ENCODE measurements at regions not wholly inside any gene's neighbourhood (a gene's known extent, or its start where the extent isn't known, plus 50 kb on each side); places are given as distances from the start of the nearest gene placed in this dataset.
"Not testable (repeated sequence)": the region's sequence is repeated elsewhere in the genome, so short reads cannot be mapped to it uniquely, and the experiment has no call there.

DNA sequence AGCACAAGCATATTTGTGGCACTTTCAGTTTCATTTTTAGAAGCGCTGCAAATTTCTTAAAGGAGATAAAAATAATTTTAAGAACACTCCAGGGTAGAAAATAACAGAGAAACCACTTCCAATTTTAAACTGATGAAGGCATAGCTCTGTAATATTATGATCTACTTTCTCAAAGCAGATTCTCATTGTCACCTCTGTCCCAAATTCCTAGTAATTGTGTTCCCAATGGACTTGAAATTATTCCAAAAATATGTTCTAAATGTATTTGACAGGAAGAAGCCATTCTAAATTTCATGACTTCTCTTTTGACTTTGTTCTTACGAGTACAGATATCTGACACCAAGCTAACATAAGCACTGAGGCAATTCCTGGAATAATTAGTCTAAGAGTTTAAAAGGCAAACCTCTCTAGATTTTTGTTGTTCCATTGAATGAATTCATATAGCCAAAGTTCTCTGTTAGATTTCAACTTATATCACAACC, 140.2 kb upstream of the CARMIL1 start:
- no peak for TF ChIP-seq CTCF (conservative IDR thresholded peaks at IDR 0.05)
- Mint-ChIP-seq H3K4me3 (no peak overlapping the region), H3K9me3 (peaks cover 4% of the 10 kb centered on the region)

DNA sequence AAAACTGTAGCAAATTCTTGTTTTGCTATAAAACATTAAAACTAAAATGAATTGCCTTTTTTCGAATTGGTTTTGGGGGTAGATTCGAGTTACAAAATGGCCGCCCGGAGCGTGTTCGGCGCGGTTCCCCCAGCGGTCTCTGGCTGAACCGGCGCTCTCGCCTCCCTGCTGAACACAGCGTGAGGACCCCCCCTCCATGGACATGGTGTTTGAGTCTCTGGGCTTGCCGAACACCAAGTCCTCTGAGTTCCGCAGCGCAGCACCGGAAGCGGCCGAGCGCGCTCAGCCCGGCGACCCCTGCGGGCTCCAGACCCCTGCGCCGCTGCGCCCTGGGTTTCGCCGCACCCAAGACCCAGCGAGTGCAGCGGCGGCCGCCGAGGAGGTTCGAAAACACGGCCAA, 139.6 kb upstream of the CARMIL1 start:
- H3K4me1 Mint-ChIP-seq; H3K27ac Mint-ChIP-seq (ENCODE audit: unreplicated experiment): not testable (repeated sequence)

More for the DNA sequence above, 140.2 kb upstream of the CARMIL1 start:
- Mint-ChIP-seq H3K4me1 (no peaks in the 10 kb centered on the region), H3K27me3 (ENCODE audit: low read depth) (no peaks in the 10 kb centered on the region), H3K36me3 (ENCODE audit: low read depth) (peaks cover 7% of the 10 kb centered on the region), H3K27ac (ENCODE audit: unreplicated experiment) (no peak overlapping the region)
- DNase-seq (ENCODE audit: low read depth, low spot score), result no peak

GRCh38 chr6:25142506-25142905, 136.7 kb upstream of the CARMIL1 start:
- no peak for TF ChIP-seq CTCF (conservative IDR thresholded peaks at IDR 0.05)
- H3K9me3 Mint-ChIP-seq, result no peaks in the 10 kb centered on the region
- peaks cover 4% of the 10 kb centered on the region for H3K36me3 Mint-ChIP-seq (ENCODE audit: low read depth)
- no peaks in the 10 kb centered on the region for H3K27me3 Mint-ChIP-seq (ENCODE audit: low read depth)
- no peak overlapping the region for H3K27ac Mint-ChIP-seq (ENCODE audit: unreplicated experiment)
- no peaks in the 10 kb centered on the region for H3K4me1 Mint-ChIP-seq
- DNase-seq (ENCODE audit: low read depth, low spot score), result no peak
- no peak overlapping the region for H3K4me3 Mint-ChIP-seq

More for the DNA sequence above, 139.6 kb upstream of the CARMIL1 start:
- not testable (repeated sequence) for DNase-seq (ENCODE audit: low read depth, low spot score); H3K36me3 Mint-ChIP-seq (ENCODE audit: low read depth); H3K27me3 Mint-ChIP-seq (ENCODE audit: low read depth); H3K9me3 Mint-ChIP-seq; H3K4me3 Mint-ChIP-seq

DNA sequence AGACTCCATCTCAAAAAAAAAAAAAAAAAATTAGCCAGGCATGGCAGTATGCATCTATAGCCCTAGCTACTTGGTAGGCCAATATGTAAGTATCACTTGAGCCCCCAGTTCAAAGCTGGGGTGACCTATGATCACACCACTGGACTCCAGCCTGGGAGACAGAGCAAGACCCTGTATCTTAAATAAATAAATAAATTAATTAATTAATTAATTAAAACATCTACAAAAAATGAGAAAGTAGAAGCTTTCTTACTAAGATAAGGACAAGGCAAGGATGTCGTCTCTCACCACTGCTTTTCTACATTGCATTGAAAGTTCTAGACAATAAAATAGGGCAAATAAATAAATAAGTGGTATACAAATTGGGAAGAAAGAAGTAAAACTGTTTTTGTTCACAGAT, 134.3 kb upstream of the CARMIL1 start:
- no peak for TF ChIP-seq CTCF (conservative IDR thresholded peaks at IDR 0.05)
- Mint-ChIP-seq H3K27me3 (ENCODE audit: low read depth) (no peaks in the 10 kb centered on the region), H3K9me3 (no peaks in the 10 kb centered on the region), H3K36me3 (ENCODE audit: low read depth) (no peaks in the 10 kb centered on the region), H3K4me1 (no peaks in the 10 kb centered on the region), H3K4me3 (no peak overlapping the region), H3K27ac (ENCODE audit: unreplicated experiment) (no peak overlapping the region)
- DNase-seq (ENCODE audit: low read depth, low spot score), result no peak

GRCh38 chr6:25147223-25147622, 132.0 kb upstream of the CARMIL1 start:
- H3K4me3 Mint-ChIP-seq, result no peak overlapping the region

GRCh38 chr6:25150031-25150430, 129.1 kb upstream of the CARMIL1 start:
- H3K36me3 Mint-ChIP-seq (ENCODE audit: low read depth), result no peaks in the 10 kb centered on the region

More at GRCh38 chr6:25147223-25147622, 132.0 kb upstream of the CARMIL1 start:
- Mint-ChIP-seq H3K27me3 (ENCODE audit: low read depth) (no peaks in the 10 kb centered on the region), H3K4me1 (no peaks in the 10 kb centered on the region), H3K36me3 (ENCODE audit: low read depth) (no peaks in the 10 kb centered on the region), H3K27ac (ENCODE audit: unreplicated experiment) (no peak overlapping the region), H3K9me3 (no peaks in the 10 kb centered on the region)
- DNase-seq (ENCODE audit: low read depth, low spot score), result no peak
- TF ChIP-seq CTCF (conservative IDR thresholded peaks at IDR 0.05), result no peak

More at GRCh38 chr6:25150031-25150430, 129.1 kb upstream of the CARMIL1 start:
- Mint-ChIP-seq H3K27ac (ENCODE audit: unreplicated experiment) (no peak overlapping the region), H3K4me3 (no peak overlapping the region), H3K27me3 (ENCODE audit: low read depth) (no peaks in the 10 kb centered on the region), H3K9me3 (peaks cover 2% of the 10 kb centered on the region), H3K4me1 (peaks cover under 1% of the 10 kb centered on the region)
- TF ChIP-seq CTCF (conservative IDR thresholded peaks at IDR 0.05), result no peak
- DNase-seq (ENCODE audit: low read depth, low spot score), result no peak

Data from neural crest cell (in vitro differentiated cells).